ENCODE measurements at regions not wholly inside any gene's neighbourhood (a gene's known extent, or its start where the extent isn't known, plus 50 kb on each side); places are given as distances from the start of the nearest gene placed in this dataset.

- TF ChIP-seq, protein P1, sequence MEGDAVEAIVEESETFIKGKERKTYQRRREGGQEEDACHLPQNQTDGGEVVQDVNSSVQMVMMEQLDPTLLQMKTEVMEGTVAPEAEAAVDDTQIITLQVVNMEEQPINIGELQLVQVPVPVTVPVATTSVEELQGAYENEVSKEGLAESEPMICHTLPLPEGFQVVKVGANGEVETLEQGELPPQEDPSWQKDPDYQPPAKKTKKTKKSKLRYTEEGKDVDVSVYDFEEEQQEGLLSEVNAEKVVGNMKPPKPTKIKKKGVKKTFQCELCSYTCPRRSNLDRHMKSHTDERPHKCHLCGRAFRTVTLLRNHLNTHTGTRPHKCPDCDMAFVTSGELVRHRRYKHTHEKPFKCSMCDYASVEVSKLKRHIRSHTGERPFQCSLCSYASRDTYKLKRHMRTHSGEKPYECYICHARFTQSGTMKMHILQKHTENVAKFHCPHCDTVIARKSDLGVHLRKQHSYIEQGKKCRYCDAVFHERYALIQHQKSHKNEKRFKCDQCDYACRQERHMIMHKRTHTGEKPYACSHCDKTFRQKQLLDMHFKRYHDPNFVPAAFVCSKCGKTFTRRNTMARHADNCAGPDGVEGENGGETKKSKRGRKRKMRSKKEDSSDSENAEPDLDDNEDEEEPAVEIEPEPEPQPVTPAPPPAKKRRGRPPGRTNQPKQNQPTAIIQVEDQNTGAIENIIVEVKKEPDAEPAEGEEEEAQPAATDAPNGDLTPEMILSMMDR (tag by site-specific recombination; IDR thresholded peaks at IDR 0.05), result no peak
- no peak for TF ChIP-seq ZNF76 (tag by site-specific recombination; IDR thresholded peaks at IDR 0.05; ENCODE audit: borderline replicate concordance, low read depth)
Observed at GRCh38 chr4:186806679-186807421, 83.2 kb upstream of the FAT1 start.

All from HEK293 (cell line).